Fibroblast of lung (primary cell): ENCODE measurements at regions not wholly inside any gene's neighbourhood (a gene's known extent, or its start where the extent isn't known, plus 50 kb on each side); places are given as distances from the start of the nearest gene placed in this dataset.

Source experiments
- EZH2 ChIP-seq: IDR thresholded peaks from 2 replicates; pipeline ENCODE4 v1.5.1; 2012; ENCODE audit warnings: low read length, control low read depth, mild to moderate bottlenecking; ENCODE audit errors: missing control alignments
- TF ChIP-seq, protein P1 (sequence below), 2 donors: IDR thresholded peaks in 1 of 2; conservative IDR thresholded peaks in 1 of 2; 1 replicate in 1 of 2; 2 replicates in 1 of 2; pipeline ENCODE4 v1.5.1; 2011 to 2012; ENCODE audit warnings: low read length in 2 of 2, control low read depth in 1 of 2, inconsistent platforms in 1 of 2, low read depth in 1 of 2, mild to moderate bottlenecking in 1 of 2

DNA sequence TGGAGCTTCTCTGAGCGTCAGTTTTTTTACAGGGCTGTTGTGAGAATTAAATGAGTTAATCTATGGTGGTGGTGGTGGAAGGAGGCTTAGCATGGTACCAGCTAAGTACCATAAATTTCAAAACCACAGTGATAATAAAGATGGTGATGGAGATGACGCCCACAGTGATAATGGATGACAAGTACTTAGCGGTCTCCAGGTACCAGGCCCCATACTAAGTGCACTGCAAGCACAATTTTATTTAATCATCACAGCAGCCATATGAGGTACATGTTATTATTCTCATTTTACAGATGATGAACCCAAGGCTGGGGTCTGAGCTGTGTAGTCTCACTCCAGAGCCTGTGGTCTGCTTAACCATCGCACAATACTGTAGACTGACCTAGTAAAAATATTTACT is 75.1 kb downstream of the PAX1 start:
- TF ChIP-seq, protein P1, sequence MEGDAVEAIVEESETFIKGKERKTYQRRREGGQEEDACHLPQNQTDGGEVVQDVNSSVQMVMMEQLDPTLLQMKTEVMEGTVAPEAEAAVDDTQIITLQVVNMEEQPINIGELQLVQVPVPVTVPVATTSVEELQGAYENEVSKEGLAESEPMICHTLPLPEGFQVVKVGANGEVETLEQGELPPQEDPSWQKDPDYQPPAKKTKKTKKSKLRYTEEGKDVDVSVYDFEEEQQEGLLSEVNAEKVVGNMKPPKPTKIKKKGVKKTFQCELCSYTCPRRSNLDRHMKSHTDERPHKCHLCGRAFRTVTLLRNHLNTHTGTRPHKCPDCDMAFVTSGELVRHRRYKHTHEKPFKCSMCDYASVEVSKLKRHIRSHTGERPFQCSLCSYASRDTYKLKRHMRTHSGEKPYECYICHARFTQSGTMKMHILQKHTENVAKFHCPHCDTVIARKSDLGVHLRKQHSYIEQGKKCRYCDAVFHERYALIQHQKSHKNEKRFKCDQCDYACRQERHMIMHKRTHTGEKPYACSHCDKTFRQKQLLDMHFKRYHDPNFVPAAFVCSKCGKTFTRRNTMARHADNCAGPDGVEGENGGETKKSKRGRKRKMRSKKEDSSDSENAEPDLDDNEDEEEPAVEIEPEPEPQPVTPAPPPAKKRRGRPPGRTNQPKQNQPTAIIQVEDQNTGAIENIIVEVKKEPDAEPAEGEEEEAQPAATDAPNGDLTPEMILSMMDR (conservative IDR thresholded peaks at IDR 0.05 in 1 of 2, IDR thresholded peaks at IDR 0.05 in 1 of 2; ENCODE audit: low read depth in 1 of 2, low read length in 2 of 2): no peak
- no peak for TF ChIP-seq EZH2
